HG03095 (cell line): ENCODE measurements at regions not wholly inside any gene's neighbourhood (a gene's known extent, or its start where the extent isn't known, plus 50 kb on each side); places are given as distances from the start of the nearest gene placed in this dataset.
"Not testable (repeated sequence)": the region's sequence is repeated elsewhere in the genome, so short reads cannot be mapped to it uniquely, and the experiment has no call there.

Source experiments
- ATAC-seq: cut with Tn5 transposase; IDR thresholded peaks from one replicate; pipeline ENCODE4 v1.9.1; 2021; ENCODE audit warnings: moderate library complexity; ENCODE audit not compliant: unreplicated experiment

DNA sequence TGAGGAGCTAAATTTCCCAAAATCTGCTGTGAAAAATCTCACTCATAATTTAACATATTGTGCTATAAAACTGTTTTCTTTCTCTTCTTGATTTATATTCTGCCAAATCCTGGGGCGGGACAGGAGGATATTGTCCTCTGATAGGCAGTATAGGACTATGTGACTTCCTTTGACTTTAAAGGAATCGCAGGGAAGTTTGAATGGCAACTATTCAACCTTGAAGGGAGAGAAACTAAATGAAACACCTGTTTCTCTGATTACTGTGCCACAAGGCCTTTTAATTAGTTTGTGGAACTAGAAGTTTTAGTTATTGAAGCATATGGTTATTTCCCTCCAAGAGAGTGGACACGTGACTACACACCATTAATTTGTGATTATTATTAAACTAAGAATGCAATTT lies 607.4 kb downstream of the GATA3 start:
- ATAC-seq, result no peak

DNA sequence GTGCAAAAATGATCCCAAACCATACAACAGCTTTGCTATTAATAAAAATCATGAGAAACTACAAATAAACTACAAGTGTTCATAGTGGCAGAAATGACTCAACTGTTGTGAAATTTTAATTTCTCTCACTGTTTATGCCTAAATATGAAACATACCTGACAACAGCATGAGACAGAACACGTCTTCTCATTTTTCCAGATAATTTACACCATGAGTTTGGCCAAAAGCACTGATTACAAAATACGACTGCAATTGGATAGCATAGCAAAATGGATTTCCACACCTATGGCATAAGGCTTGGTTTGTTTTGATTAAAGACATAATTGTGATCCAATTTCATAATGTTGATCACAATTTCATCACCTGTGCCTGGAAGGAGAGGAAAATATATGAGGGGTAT lies 608.6 kb downstream of the GATA3 start:
- no peak for ATAC-seq

GRCh38 chr10:8665322-8665721 lies 610.8 kb downstream of the GATA3 start:
- ATAC-seq, result no peak

DNA sequence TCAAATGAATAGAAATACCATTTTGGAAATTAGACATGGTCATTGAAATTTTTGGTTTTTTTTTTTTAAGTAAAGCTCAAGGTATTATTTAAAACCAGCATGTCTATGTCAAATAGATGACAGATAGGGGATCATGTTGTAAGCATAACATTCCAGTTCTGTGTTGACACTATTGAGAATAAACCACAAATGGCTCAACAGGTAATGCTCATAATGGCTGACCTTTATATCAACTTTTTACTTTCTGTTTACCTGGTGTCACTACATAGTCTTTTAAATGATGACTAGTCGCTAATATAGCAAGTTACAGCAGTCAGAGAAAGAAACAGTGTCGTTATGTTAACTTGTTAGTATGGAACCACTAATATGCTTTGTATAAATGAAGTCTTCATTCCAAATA lies 616.0 kb downstream of the GATA3 start:
- ATAC-seq, result no peak

GRCh38 chr10:8674230-8674629 lies 619.7 kb downstream of the GATA3 start:
- ATAC-seq, result no peak

- ATAC-seq, result no peak
Observed at GRCh38 chr10:8677642-8678041, 623.2 kb downstream of the GATA3 start.

GRCh38 chr10:8684916-8685315 lies 630.4 kb downstream of the GATA3 start:
- ATAC-seq, result not testable (repeated sequence)

- ATAC-seq, result no peak
Observed at GRCh38 chr10:8688881-8689280, 634.4 kb downstream of the GATA3 start.

DNA sequence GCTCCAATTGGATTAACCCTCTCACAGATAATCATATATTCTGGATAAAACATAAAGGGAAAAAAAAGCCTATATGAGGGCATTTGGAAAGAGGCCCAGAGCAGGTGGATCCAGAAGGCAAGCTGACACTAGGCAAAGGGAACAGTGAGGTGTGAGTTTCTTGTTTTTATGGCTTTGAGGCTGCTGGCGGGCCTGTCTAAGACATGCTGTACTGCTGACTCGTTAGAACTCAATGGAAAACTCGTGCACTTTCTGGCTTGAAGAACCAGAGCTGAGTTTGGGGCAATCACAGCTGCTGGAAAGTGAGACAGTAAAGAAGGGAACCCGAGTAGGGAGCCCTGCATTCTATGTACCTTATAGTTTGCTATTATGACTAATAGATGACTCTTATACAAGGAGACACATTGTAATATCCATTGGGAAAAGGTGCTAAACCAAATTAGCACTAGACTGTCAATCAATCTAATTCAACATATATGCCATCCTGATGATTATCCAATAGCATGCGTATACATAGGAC lies 637.1 kb downstream of the GATA3 start:
- no peak for ATAC-seq

DNA sequence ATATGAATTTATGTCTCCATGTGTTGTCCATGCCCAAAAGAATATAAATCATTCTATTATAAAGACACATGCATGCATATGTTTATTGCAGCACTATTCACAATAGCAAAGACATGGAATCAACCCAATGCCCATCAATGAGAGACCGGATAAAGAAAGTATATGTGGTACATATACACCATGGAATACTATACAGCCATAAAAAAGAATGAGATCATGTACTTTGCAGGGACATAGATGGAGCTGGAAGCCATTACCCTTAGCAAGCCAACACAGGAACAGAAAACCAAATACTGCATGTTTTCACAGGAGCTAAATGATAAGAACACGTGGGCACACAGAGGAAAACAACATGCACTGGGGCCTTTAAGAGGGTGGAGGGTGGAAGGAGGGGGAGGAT lies 639.1 kb downstream of the GATA3 start:
- not testable (repeated sequence) for ATAC-seq

DNA sequence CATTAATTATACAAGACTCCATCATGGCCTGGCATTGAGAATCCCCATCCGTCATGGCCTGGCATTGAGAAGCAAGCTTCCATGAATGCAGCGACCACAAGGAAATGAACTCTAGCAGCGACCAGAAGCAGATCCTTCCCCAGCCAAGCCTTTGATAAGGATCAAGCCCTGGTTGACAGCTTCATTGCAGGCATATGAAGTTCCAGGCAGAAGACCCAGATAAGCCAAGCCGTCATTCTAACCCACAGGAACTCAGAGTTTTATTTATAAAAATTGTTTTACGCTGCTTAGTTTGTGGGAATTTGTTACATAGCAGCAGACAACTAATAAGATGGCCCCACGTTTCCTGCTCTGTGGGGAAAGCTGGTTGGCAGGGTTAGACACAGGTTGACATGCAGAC lies 642.3 kb downstream of the GATA3 start:
- no peak for ATAC-seq

DNA sequence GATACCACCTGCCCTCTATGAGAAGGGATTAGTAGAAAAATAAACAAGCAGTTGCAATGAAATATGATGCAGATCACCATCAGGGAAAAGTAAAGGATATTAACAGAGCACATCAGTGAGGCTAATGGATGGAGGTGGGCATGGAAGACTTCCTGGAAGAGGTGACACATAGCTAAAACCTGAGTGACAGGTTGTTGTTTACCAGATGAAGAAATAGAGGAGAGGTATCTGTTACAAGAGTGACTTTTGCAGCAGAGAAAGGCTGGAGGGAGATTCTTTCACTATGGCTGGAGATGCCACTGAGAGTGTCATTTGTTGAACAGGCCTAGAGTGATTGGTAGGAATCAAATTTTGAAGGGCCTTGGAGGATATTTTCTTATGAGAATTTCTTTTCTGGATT lies 646.2 kb downstream of the GATA3 start:
- no peak for ATAC-seq

- no peak for ATAC-seq
Observed at GRCh38 chr10:8702181-8702580, 647.7 kb downstream of the GATA3 start.

- ATAC-seq, result no peak
Observed at GRCh38 chr10:8705415-8705814, 650.9 kb downstream of the GATA3 start.

DNA sequence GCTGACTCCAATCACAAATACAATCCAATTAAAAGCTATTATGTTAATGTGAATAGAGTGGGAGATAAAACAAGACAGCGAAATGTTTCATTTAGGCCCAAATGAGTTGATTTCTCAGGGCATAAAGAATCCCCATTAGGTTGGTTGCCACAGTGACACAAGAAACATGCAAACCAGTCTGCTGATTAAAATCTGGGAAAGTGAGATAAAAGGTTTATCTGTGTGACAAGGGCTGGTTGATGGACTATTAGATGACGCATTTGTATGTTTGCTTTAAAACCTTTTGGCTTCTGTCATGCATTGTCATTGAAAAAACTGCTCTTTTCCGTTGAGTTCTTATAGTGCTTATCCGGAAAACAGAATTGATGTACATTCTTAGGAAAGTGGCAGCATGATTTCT lies 658.2 kb downstream of the GATA3 start:
- no peak for ATAC-seq

DNA sequence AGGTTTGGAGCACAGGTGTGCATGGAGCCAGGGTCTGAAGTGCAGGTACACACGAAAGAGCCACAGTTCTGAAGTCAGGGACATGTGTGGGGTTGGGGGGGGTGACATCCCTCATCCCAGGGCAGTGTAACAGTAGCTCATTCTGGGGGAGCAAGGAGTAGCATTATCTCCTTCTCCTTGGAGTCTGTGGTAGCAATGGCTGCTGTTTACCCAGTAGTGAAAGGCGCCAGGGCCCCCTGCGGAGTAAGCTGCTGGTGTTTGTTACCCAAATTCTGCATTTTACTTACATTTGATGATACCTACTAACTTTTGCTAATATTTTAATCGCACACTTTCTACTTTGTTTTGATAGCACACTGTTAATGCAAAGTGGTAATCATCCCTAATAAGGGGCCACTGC lies 665.5 kb downstream of the GATA3 start:
- ATAC-seq, result no peak

DNA sequence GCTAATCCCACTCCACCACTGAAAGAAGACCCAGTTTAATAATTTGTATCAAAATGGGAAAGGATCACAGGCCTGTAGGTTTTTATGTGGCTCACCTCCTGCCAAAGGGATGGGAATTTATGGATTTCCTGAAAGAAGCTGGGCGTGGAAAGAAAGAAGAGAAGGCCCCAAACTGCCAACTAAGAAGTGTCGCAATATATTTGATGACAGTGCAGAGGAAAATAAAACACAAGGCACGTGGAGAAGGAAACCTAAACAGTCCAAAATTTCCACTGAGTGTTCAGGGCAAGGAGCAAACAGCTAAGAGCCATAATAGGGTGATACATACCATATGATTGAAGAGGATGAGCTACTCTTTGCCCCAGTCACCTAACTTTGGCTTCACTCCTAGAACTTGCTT lies 667.2 kb downstream of the GATA3 start:
- no peak for ATAC-seq

DNA sequence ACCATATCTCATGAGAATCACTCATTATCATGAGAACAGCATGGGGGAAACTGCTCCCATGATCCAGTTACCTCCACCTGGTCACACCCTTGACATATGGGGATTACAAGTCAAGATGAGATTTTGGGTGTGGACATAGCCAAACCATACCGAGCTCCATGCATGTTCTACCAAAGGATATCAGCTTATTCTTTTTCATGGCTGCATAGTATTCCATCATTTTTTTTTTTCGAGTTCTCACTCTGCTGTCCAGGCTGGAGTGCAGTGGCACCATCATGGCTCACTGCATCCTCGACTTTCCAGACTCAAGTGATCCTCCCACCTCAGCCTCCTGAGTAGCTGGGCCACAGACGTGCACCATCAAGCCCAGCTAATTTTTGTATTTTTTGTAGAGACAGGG lies 668.3 kb downstream of the GATA3 start:
- no peak for ATAC-seq

GRCh38 chr10:8725343-8725742 lies 670.9 kb downstream of the GATA3 start:
- no peak for ATAC-seq

DNA sequence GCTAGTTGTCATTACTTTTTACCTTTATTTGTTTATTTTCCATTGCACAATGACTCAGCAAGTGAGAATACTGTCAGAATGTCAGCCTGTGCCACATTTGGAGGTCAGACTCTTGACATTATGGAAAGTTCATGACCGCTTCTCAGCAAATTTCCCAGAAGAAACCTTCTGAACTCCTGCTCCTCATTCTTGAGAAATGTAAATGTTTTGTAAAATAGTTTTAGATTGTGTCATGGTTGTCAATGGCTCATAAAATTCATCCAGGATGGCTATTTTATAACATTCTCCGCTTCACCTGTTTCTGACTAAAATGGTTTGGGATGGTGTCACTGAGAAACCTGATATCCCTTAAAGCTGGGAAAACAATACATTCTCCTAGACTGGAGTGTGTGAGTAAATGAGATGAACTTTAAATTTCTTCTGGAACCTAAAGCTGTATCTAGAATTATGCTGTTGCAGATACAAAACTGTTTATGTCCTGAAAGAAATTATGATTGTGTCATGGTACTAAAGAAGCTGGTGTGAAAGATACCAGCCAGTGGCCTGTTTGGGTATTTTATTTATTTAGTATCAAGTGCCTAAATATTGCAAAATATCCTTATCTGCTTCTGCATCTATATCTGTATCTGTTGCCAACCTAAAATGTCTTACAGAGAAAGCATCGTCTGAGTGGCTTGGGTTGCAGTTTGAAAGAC lies 671.7 kb downstream of the GATA3 start:
- ATAC-seq, result no peak

DNA sequence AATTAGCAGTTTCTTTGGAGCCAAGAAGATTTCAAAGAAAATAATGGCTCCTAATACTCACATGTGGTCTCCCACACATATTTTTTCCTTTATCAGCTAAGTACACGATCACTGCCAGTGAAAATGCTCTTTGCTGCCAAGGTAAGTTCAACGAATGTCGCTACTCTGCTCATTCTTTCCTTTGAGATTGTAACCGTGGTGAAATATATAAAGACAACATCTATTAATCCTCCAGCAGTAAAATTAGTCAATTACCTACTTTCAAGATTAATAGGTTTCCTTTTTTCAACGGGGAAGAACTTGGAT lies 672.2 kb downstream of the GATA3 start:
- no peak for ATAC-seq

- no peak for ATAC-seq
Observed at GRCh38 chr10:8731121-8732095, 676.9 kb downstream of the GATA3 start.
